Gastrocnemius medialis (tissue), 4 donors: ENCODE measurements at regions not wholly inside any gene's neighbourhood (a gene's known extent, or its start where the extent isn't known, plus 50 kb on each side); places are given as distances from the start of the nearest gene placed in this dataset.
"Not testable (repeated sequence)": the region's sequence is repeated elsewhere in the genome, so short reads cannot be mapped to it uniquely, and the experiment has no call there.

ENCODE experiments used
- ATAC-seq, 2 donors: fragments of 150-250 bp; one replicate each; pipeline ENCODE4 v1.9.1; 2016
- DNase-seq, 2 donors: peaks; one replicate each; pipeline ENCODE4 v3.0.0-alpha.2; 2019
- H3K27ac ChIP-seq, 4 donors: fragments of 200-600 bp; sonication (generic); 1 replicate in 1 of 4; 2 replicates in 3 of 4; pipeline ENCODE4 v1.5.1; 2016 to 2018; ENCODE audit warnings: mild to moderate bottlenecking in 2 of 4, moderate library complexity in 1 of 4
- H3K27me3 ChIP-seq, 3 donors: fragments of 200-600 bp; sonication (generic) in 2 of 3; 1 replicate in 1 of 3; 2 replicates in 2 of 3; pipeline versions ENCODE4 v1.5.1 to v1.6.0; 2016 to 2019; ENCODE audit warnings: mild to moderate bottlenecking in 1 of 3, moderate library complexity in 1 of 3
- H3K36me3 ChIP-seq, 2 donors: fragments of 200-600 bp; sonication (generic) in 1 of 2; one replicate each; pipeline ENCODE4 v1.5.1; 2017 to 2018
- H3K4me1 ChIP-seq, 2 donors: fragments of 200-600 bp; sonication (generic) in 1 of 2; one replicate each; pipeline ENCODE4 v1.5.1; 2016 to 2017; ENCODE audit warnings: mild to moderate bottlenecking in 2 of 2
- H3K4me3 ChIP-seq, 4 donors: fragments of 200-600 bp; sonication (generic) in 3 of 4; 1 replicate in 1 of 4; 2 replicates in 3 of 4; pipeline ENCODE4 v1.5.1; 2016 to 2019; ENCODE audit warnings: mild to moderate bottlenecking in 2 of 4
- H3K9me3 ChIP-seq, 3 donors: fragments of 200-600 bp; sonication (generic) in 2 of 3; 1 replicate in 1 of 3; 2 replicates in 2 of 3; pipeline ENCODE4 v1.5.1; 2016 to 2019
- CTCF ChIP-seq, 5 experiments: fragments of 450-650 bp in 3 of 5; fragments of 200-600 bp in 2 of 5; sonication (generic) in 2 of 5; IDR thresholded peaks in 4 of 5; conservative IDR thresholded peaks in 1 of 5; 1 replicate in 4 of 5; 2 replicates in 1 of 5; pipeline ENCODE4 v1.5.1; 2016 to 2019; ENCODE audit warnings: antibody characterized with exemption in 5 of 5, mild to moderate bottlenecking in 3 of 5, moderate library complexity in 3 of 5
- POLR2A ChIP-seq, 2 donors: fragments of 450-650 bp; IDR thresholded peaks; one replicate each; pipeline ENCODE4 v1.6.1; 2017; ENCODE audit warnings: antibody characterized with exemption in 2 of 2, mild to moderate bottlenecking in 2 of 2, moderate library complexity in 2 of 2
- in situ Hi-C, 4 donors: fragments of 200-750 bp; cut with MboI; loops; one replicate each; pipeline versions ENCODE4 v1.15.0 to v1.8.0; 2017; ENCODE audit warnings: low sequenced_read_pairs in 4 of 4
- intact Hi-C: fragments of 100-400 bp; cut with DNase I; formaldehyde crosslinking; loops from one replicate; pipeline ENCODE4 v1.15.1; 2023; ENCODE audit warnings: low total_unique reads

GRCh38 chr5:28808967-28809810, 1770.8 kb upstream of the CDH9 start:
- no peaks in the 10 kb centered on the region for H3K4me1 ChIP-seq
- ATAC-seq (no peak), DNase-seq (no peak)
- TF ChIP-seq CTCF (IDR thresholded peaks at IDR 0.05 in 4 of 5, conservative IDR thresholded peaks at IDR 0.05 in 1 of 5) (no peak), POLR2A (IDR thresholded peaks at IDR 0.05) (no peak)
- no peak overlapping the region for H3K27ac ChIP-seq
- H3K4me3 ChIP-seq: no peak overlapping the region
- H3K9me3 ChIP-seq: no peaks in the 10 kb centered on the region
- intact Hi-C loops: no loop called here
- no peaks in the 10 kb centered on the region for H3K36me3 ChIP-seq
- in situ Hi-C loops: no loop called here
- no peaks in the 10 kb centered on the region for H3K27me3 ChIP-seq

- DNase-seq (no peak), ATAC-seq (no peak)
- TF ChIP-seq CTCF (IDR thresholded peaks at IDR 0.05 in 4 of 5, conservative IDR thresholded peaks at IDR 0.05 in 1 of 5) (no peak), POLR2A (IDR thresholded peaks at IDR 0.05) (no peak)
- intact Hi-C loops: no loop called here
- Histone ChIP-seq H3K27me3 (no peaks in the 10 kb centered on the region), H3K9me3 (no peaks in the 10 kb centered on the region), H3K27ac (no peak overlapping the region), H3K4me1 (no peaks in the 10 kb centered on the region), H3K4me3 (no peak overlapping the region), H3K36me3 (no peaks in the 10 kb centered on the region)
- in situ Hi-C loops: no loop called here
Observed at GRCh38 chr5:28807195-28807729, 1768.9 kb upstream of the CDH9 start.

- in situ Hi-C loops, H3K9me3 ChIP-seq, H3K36me3 ChIP-seq, H3K27me3 ChIP-seq, H3K4me1 ChIP-seq, intact Hi-C loops, DNase-seq, H3K4me3 ChIP-seq, H3K27ac ChIP-seq, ATAC-seq: not testable (repeated sequence)
Observed at GRCh38 chr5:28799035-28799434, 1760.6 kb upstream of the CDH9 start.

- Histone ChIP-seq H3K4me3 (no peak overlapping the region), H3K27me3 (no peaks in the 10 kb centered on the region), H3K27ac (no peak overlapping the region), H3K36me3 (no peaks in the 10 kb centered on the region), H3K9me3 (no peaks in the 10 kb centered on the region), H3K4me1 (no peaks in the 10 kb centered on the region)
- intact Hi-C loops: no loop called here
- DNase-seq (no peak), ATAC-seq (no peak)
- in situ Hi-C loops: no loop called here
- TF ChIP-seq CTCF (IDR thresholded peaks at IDR 0.05 in 4 of 5, conservative IDR thresholded peaks at IDR 0.05 in 1 of 5) (no peak), POLR2A (IDR thresholded peaks at IDR 0.05) (no peak)
Observed at GRCh38 chr5:28788954-28789353, 1750.6 kb upstream of the CDH9 start.

GRCh38 chr5:28780083-28780692, 1741.8 kb upstream of the CDH9 start:
- TF ChIP-seq POLR2A (IDR thresholded peaks at IDR 0.05): no peak
- no peak for TF ChIP-seq CTCF (IDR thresholded peaks at IDR 0.05 in 4 of 5, conservative IDR thresholded peaks at IDR 0.05 in 1 of 5)
- Histone ChIP-seq H3K27me3 (no peaks in the 10 kb centered on the region), H3K9me3 (no peaks in the 10 kb centered on the region), H3K36me3 (no peaks in the 10 kb centered on the region), H3K4me1 (no peaks in the 10 kb centered on the region), H3K27ac (no peak overlapping the region), H3K4me3 (no peak overlapping the region)
- DNase-seq (no peak), ATAC-seq (no peak)
- in situ Hi-C loops: no loop called here
- intact Hi-C loops: no loop called here
